HG03280 (cell line): ENCODE measurements at regions not wholly inside any gene's neighbourhood (a gene's known extent, or its start where the extent isn't known, plus 50 kb on each side); places are given as distances from the start of the nearest gene placed in this dataset.

Experiments used
- ATAC-seq: cut with Tn5 transposase; IDR thresholded peaks from one replicate; pipeline ENCODE4 v1.9.1; 2021; ENCODE audit warnings: mild to moderate bottlenecking, moderate library complexity; ENCODE audit not compliant: unreplicated experiment

- ATAC-seq = no peak
Observed at GRCh38 chr3:28936154-28936553, 344.7 kb upstream of the RBMS3 start.

- ATAC-seq = no peak
Observed at GRCh38 chr3:28940530-28940929, 340.3 kb upstream of the RBMS3 start.

GRCh38 chr3:28940994-28941393, 339.9 kb upstream of the RBMS3 start:
- ATAC-seq = no peak

- ATAC-seq = no peak
Observed at GRCh38 chr3:28947061-28947460, 333.8 kb upstream of the RBMS3 start.

- ATAC-seq = no peak
Observed at GRCh38 chr3:28947751-28948150, 333.1 kb upstream of the RBMS3 start.

- no peak for ATAC-seq
Observed at GRCh38 chr3:28948685-28949084, 332.2 kb upstream of the RBMS3 start.

- no peak for ATAC-seq
Observed at GRCh38 chr3:28949580-28949979, 331.3 kb upstream of the RBMS3 start.

GRCh38 chr3:28950614-28951013, 330.3 kb upstream of the RBMS3 start:
- no peak for ATAC-seq

- no peak for ATAC-seq
Observed at GRCh38 chr3:28951772-28952556, 328.9 kb upstream of the RBMS3 start.

GRCh38 chr3:28958656-28959055, 322.2 kb upstream of the RBMS3 start:
- ATAC-seq = no peak

- no peak for ATAC-seq
Observed at GRCh38 chr3:28971156-28971555, 309.7 kb upstream of the RBMS3 start.

- no peak for ATAC-seq
Observed at GRCh38 chr3:28972921-28973320, 307.9 kb upstream of the RBMS3 start.

- ATAC-seq = no peak
Observed at GRCh38 chr3:28973609-28974008, 307.3 kb upstream of the RBMS3 start.

- ATAC-seq = no peak
Observed at GRCh38 chr3:28978092-28978491, 302.8 kb upstream of the RBMS3 start.

- no peak for ATAC-seq
Observed at GRCh38 chr3:28980131-28980530, 300.7 kb upstream of the RBMS3 start.

GRCh38 chr3:28980631-28981030, 300.2 kb upstream of the RBMS3 start:
- no peak for ATAC-seq

- peak; percentile 50 for ATAC-seq
Observed at GRCh38 chr3:28982906-28983305, 298.0 kb upstream of the RBMS3 start.

GRCh38 chr3:28986922-28987321, 293.9 kb upstream of the RBMS3 start:
- ATAC-seq = no peak

- ATAC-seq = peak; percentile 69
Observed at GRCh38 chr3:28989646-28990089, 291.2 kb upstream of the RBMS3 start.

- no peak for ATAC-seq
Observed at GRCh38 chr3:28994161-28994905, 286.5 kb upstream of the RBMS3 start.

- peak; percentile 93 for ATAC-seq
Observed at GRCh38 chr3:29004885-29005599, 275.8 kb upstream of the RBMS3 start.

- ATAC-seq = no peak
Observed at GRCh38 chr3:29005862-29006261, 275.0 kb upstream of the RBMS3 start.
